Esophagus muscularis mucosa (tissue), 4 donors: ENCODE measurements at regions not wholly inside any gene's neighbourhood (a gene's known extent, or its start where the extent isn't known, plus 50 kb on each side); places are given as distances from the start of the nearest gene placed in this dataset.

Experiments used
- DNase-seq: peaks from one replicate; pipeline ENCODE4 v3.0.0-alpha.2; 2017; ENCODE audit errors: extremely low spot score
- H3K27ac ChIP-seq, 4 donors: fragments of 200-600 bp; sonication (generic); replicated peaks in 1 of 4; 1 replicate in 3 of 4; 2 replicates in 1 of 4; pipeline ENCODE4 v1.5.1; 2016 to 2019; ENCODE audit warnings: mild to moderate bottlenecking in 1 of 4
- H3K27me3 ChIP-seq, 4 donors: fragments of 200-600 bp; sonication (generic); one replicate each; pipeline versions ENCODE4 v1.5.1 to v1.6.0; 2016 to 2019
- H3K36me3 ChIP-seq, 4 donors: fragments of 200-600 bp; sonication (generic); one replicate each; pipeline ENCODE4 v1.5.1; 2016 to 2019
- H3K4me1 ChIP-seq, 4 donors: fragments of 200-600 bp; sonication (generic); one replicate each; pipeline ENCODE4 v1.5.1; 2016 to 2019
- H3K4me3 ChIP-seq, 4 donors: fragments of 200-600 bp; sonication (generic); 1 replicate in 2 of 4; 2 replicates in 2 of 4; pipeline ENCODE4 v1.5.1; 2016 to 2019; ENCODE audit warnings: mild to moderate bottlenecking in 4 of 4, moderate library complexity in 1 of 4
- H3K9me3 ChIP-seq, 4 donors: fragments of 200-600 bp; sonication (generic); 1 replicate in 3 of 4; 2 replicates in 1 of 4; pipeline ENCODE4 v1.5.1; 2016 to 2019
- EP300 ChIP-seq: sonication (generic); formaldehyde crosslinking; IDR thresholded peaks from one replicate; pipeline ENCODE4 v1.6.1; 2017; ENCODE audit warnings: antibody characterized with exemption
- POLR2A ChIP-seq: fragments of 450-650 bp; IDR thresholded peaks from one replicate; pipeline ENCODE4 v1.6.1; 2017; ENCODE audit warnings: antibody characterized with exemption, moderate library complexity, mild to moderate bottlenecking, low read depth
- POLR2AphosphoS5 ChIP-seq, 2 donors: sonication (generic); formaldehyde crosslinking; IDR thresholded peaks; one replicate each; pipeline ENCODE4 v1.6.1; 2017; ENCODE audit warnings: antibody characterized with exemption in 2 of 2
- WGBS: methylation state at CpG from one replicate; pipeline ENCODE4 v1.1.5; 2018; 5-methylcytosine and 5-hydroxymethylcytosine counted together
- intact Hi-C: fragments of 100-400 bp; cut with DNase I; formaldehyde crosslinking; loops from one replicate; pipeline ENCODE4 v1.15.1; 2023
- TF ChIP-seq, protein P1 (sequence below), 3 experiments: fragments of 200-600 bp in 2 of 3; fragments of 450-650 bp in 1 of 3; sonication (generic) in 2 of 3; IDR thresholded peaks; one replicate each; pipeline ENCODE4 v1.5.1; 2017 to 2019; ENCODE audit warnings: antibody characterized with exemption in 3 of 3, mild to moderate bottlenecking in 2 of 3, moderate library complexity in 1 of 3

DNA sequence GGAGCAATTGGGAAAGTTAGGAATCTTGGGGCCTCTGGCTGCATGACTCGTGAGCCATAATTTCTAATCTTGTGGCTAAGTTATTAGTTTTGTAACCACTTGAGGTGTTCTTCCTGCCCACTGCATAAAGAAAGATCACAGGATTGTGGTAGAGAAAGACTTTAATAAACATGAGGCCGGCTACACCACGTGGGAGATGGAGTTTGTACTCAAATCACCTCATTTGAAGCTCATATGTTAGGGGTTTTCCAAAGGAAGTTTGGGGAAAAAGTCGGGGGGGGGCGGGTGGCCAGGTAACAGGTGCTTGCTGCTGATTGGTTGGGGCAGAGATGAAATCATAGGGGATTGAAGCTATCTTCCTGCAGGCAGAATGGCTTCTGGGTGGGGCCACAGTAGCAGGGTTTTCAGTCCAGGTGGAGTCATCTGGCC is 287.8 kb downstream of the ZNF674 start:
- Histone ChIP-seq H3K4me3 (no peak overlapping the region), H3K9me3 (no peaks in the 10 kb centered on the region), H3K27ac (no peak overlapping the region), H3K36me3 (no peaks in the 10 kb centered on the region), H3K4me1 (no peaks in the 10 kb centered on the region), H3K27me3 (no peaks in the 10 kb centered on the region)
- intact Hi-C loops: no loop called here
- TF ChIP-seq POLR2AphosphoS5 (IDR thresholded peaks at IDR 0.05): no peak
- no peak for TF ChIP-seq EP300
- TF ChIP-seq POLR2A: no peak
- TF ChIP-seq, protein P1, sequence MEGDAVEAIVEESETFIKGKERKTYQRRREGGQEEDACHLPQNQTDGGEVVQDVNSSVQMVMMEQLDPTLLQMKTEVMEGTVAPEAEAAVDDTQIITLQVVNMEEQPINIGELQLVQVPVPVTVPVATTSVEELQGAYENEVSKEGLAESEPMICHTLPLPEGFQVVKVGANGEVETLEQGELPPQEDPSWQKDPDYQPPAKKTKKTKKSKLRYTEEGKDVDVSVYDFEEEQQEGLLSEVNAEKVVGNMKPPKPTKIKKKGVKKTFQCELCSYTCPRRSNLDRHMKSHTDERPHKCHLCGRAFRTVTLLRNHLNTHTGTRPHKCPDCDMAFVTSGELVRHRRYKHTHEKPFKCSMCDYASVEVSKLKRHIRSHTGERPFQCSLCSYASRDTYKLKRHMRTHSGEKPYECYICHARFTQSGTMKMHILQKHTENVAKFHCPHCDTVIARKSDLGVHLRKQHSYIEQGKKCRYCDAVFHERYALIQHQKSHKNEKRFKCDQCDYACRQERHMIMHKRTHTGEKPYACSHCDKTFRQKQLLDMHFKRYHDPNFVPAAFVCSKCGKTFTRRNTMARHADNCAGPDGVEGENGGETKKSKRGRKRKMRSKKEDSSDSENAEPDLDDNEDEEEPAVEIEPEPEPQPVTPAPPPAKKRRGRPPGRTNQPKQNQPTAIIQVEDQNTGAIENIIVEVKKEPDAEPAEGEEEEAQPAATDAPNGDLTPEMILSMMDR (IDR thresholded peaks at IDR 0.05): no peak
- 73% methylated on average over 5 of the region's 5 CpGs for WGBS
- no peak for DNase-seq

DNA sequence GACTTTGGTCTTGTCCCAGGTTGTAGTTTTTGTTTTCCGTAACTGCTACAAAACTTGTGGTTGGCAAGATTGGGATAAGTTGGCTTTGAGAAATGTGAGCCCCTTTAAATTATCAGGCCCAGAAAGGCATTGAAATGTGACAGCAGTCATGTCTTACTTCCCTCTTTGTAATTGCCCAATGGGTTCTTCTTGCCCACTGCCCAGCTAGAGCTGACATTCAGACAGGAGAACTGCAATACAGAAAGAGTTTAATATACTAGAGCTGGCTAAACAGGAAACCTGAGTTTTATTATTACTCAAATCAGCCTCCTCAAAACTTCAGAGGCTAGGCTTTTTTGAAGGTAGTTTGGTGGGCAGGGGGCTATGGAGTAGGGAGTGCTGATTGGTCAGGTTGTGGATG is 288.3 kb downstream of the ZNF674 start:
- DNase-seq: no peak
- Histone ChIP-seq H3K9me3 (no peaks in the 10 kb centered on the region), H3K27ac (no peak overlapping the region), H3K36me3 (no peaks in the 10 kb centered on the region), H3K4me1 (no peaks in the 10 kb centered on the region), H3K27me3 (no peaks in the 10 kb centered on the region), H3K4me3 (no peak overlapping the region)
- TF ChIP-seq EP300 (no peak), POLR2A (no peak), POLR2AphosphoS5 (IDR thresholded peaks at IDR 0.05) (no peak)
- TF ChIP-seq, protein P1 (IDR thresholded peaks at IDR 0.05): no peak
- intact Hi-C loops: no loop called here
- WGBS: 82% methylated on average over 1 of the region's 1 CpG

DNA sequence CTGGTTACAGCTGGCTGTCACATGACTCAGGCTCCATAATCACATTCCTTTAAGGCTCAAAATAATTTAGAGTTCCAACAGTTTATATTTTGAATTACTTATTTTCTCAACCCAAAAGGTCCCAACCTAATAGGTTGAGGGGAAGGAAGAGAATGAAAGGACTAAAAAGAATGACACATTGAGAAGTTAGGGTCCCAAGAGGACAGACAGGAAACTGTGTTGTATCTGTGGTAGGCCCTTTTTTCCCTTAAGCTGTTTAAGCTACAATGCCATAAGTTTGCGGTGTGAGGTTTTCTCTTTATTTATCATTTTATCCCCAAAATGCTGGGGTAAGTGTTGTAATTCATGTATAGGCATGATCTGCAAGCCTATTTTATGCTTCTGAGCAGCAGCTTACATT is 290.2 kb downstream of the ZNF674 start:
- H3K4me3 ChIP-seq: no peak overlapping the region
- H3K9me3 ChIP-seq: no peaks in the 10 kb centered on the region
- DNase-seq: no peak
- H3K36me3 ChIP-seq: no peaks in the 10 kb centered on the region
- H3K4me1 ChIP-seq: no peaks in the 10 kb centered on the region
- TF ChIP-seq POLR2A: no peak
- no peak for TF ChIP-seq EP300
- TF ChIP-seq, protein P1 (IDR thresholded peaks at IDR 0.05): no peak
- no peak for TF ChIP-seq POLR2AphosphoS5 (IDR thresholded peaks at IDR 0.05)
- intact Hi-C loops: no loop called here
- no peak overlapping the region for H3K27ac ChIP-seq
- no peaks in the 10 kb centered on the region for H3K27me3 ChIP-seq
- 82% methylated on average over 1 of the region's 1 CpG for WGBS

DNA sequence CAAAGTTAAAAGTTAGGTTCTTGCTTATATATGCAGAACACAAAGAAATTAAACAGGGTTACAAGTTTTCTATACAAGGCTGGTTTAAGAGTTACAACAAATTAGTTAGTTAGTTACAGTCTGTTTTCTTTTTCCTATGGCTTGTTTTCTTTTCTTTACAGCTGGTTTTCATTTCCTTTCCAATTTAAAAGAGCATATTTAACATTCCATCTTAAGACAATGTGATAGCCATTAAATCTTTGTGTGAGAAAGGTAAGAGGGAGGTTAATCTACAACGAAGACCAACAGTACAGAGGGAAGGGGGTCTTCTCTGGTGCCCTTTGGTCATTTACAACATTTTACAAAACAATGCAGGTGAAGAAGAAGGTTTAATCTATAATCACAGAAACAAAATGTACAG is 290.6 kb downstream of the ZNF674 start:
- 25% methylated on average over 1 of the region's 1 CpG for WGBS

DNA sequence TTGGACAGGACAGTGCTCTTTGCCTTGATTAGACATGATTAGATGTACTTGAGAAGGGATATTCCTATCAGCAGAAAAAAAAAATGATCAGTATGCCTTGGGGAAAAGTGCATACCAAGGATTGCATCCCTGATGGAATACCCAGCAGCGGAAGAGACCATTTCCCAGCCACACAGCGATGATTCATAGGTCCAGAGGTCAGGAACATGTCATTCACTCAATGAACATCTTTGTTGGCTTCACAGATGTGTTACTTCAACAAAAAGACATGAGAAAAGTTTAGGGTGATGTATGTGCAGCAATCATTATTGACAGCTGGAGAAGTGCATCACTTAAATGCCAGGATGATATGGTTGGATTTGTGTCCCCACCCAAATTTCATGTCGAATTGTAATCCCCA is 293.5 kb downstream of the ZNF674 start:
- H3K27ac ChIP-seq: no peak overlapping the region
- DNase-seq: no peak
- H3K27me3 ChIP-seq: no peaks in the 10 kb centered on the region
- no peak for TF ChIP-seq POLR2A
- TF ChIP-seq POLR2AphosphoS5 (IDR thresholded peaks at IDR 0.05): no peak
- TF ChIP-seq EP300: no peak
- TF ChIP-seq, protein P1 (IDR thresholded peaks at IDR 0.05): no peak
- no peaks in the 10 kb centered on the region for H3K9me3 ChIP-seq
- no peaks in the 10 kb centered on the region for H3K36me3 ChIP-seq
- WGBS: 57% methylated on average over 3 of the region's 3 CpGs
- H3K4me1 ChIP-seq: no peaks in the 10 kb centered on the region
- intact Hi-C loops: no loop called here
- no peak overlapping the region for H3K4me3 ChIP-seq

More for the DNA sequence above, 290.6 kb downstream of the ZNF674 start:
- H3K27me3 ChIP-seq: no peaks in the 10 kb centered on the region
- TF ChIP-seq EP300 (no peak), POLR2AphosphoS5 (IDR thresholded peaks at IDR 0.05) (no peak), POLR2A (no peak)
- TF ChIP-seq, protein P1 (IDR thresholded peaks at IDR 0.05): no peak
- H3K27ac ChIP-seq: no peak overlapping the region
- H3K36me3 ChIP-seq: no peaks in the 10 kb centered on the region
- DNase-seq: no peak
- no peaks in the 10 kb centered on the region for H3K9me3 ChIP-seq
- intact Hi-C loops: no loop called here
- H3K4me1 ChIP-seq: no peaks in the 10 kb centered on the region
- no peak overlapping the region for H3K4me3 ChIP-seq
